ENCODE measurements at regions not wholly inside any gene's neighbourhood (a gene's known extent, or its start where the extent isn't known, plus 50 kb on each side); places are given as distances from the start of the nearest gene placed in this dataset.

GRCh38 chr10:117675514-117676055 lies 133.0 kb downstream of the EMX2 start:
- no peak overlapping the region for H3K4me3 ChIP-seq (ENCODE audit: low read depth, low read length)
- DNase-seq (ENCODE audit: low read depth): no peak
- TF ChIP-seq CTCF (IDR thresholded peaks at IDR 0.05; ENCODE audit: insufficient read depth, low read depth, low read length): no peak

GRCh38 chr10:117677239-117677638 lies 134.7 kb downstream of the EMX2 start:
- DNase-seq (ENCODE audit: low read depth): no peak
- no peak overlapping the region for H3K4me3 ChIP-seq (ENCODE audit: low read depth, low read length)
- TF ChIP-seq CTCF (IDR thresholded peaks at IDR 0.05; ENCODE audit: insufficient read depth, low read depth, low read length): no peak

- no peak overlapping the region for H3K4me3 ChIP-seq (ENCODE audit: low read depth, low read length)
- DNase-seq (ENCODE audit: low read depth): no peak
- TF ChIP-seq CTCF (IDR thresholded peaks at IDR 0.05; ENCODE audit: insufficient read depth, low read depth, low read length): no peak
Observed at GRCh38 chr10:117677890-117678500, 135.4 kb downstream of the EMX2 start.

DNA sequence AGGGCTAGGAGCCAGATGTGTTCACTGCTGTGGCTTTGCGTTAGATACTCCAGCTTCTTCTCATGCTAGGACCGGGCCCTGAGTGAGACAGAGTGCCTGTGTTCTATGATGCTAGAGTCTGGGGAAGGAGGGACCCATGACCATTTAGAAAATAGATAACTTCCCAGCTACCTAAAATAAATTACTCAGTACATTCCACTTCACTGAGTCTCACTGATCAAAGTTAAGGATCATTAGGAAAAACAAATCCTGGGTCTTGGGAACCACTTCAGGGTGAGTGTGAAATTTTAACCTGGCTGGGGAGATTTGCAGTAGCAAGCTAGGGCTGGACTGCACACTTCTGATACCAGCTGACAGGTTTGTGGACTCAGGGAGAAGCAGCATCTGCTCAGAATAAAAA lies 138.1 kb downstream of the EMX2 start:
- DNase-seq (ENCODE audit: low read depth): no peak
- no peak overlapping the region for H3K4me3 ChIP-seq (ENCODE audit: low read depth, low read length)
- no peak for TF ChIP-seq CTCF (IDR thresholded peaks at IDR 0.05; ENCODE audit: insufficient read depth, low read depth, low read length)

- DNase-seq (ENCODE audit: low read depth): no peak
- TF ChIP-seq CTCF (IDR thresholded peaks at IDR 0.05; ENCODE audit: insufficient read depth, low read depth, low read length): no peak
- no peak overlapping the region for H3K4me3 ChIP-seq (ENCODE audit: low read depth, low read length)
Observed at GRCh38 chr10:117681104-117681503, 138.6 kb downstream of the EMX2 start.

GRCh38 chr10:117684046-117684610 lies 141.6 kb downstream of the EMX2 start:
- no peak overlapping the region for H3K4me3 ChIP-seq (ENCODE audit: low read depth, low read length)
- TF ChIP-seq CTCF (IDR thresholded peaks at IDR 0.05; ENCODE audit: insufficient read depth, low read depth, low read length): no peak
- DNase-seq (ENCODE audit: low read depth): no peak

Measured in fibroblast of villous mesenchyme (primary cell).